Stimulated activated CD4-positive, alpha-beta T cell treated with anti-CD3 and anti-CD28 coated beads, Interleukin-4, amount 100 ng/mL, for 24 hours (primary cell): ENCODE measurements at regions not wholly inside any gene's neighbourhood (a gene's known extent, or its start where the extent isn't known, plus 50 kb on each side); places are given as distances from the start of the nearest gene placed in this dataset.
"Not testable (repeated sequence)": the region's sequence is repeated elsewhere in the genome, so short reads cannot be mapped to it uniquely, and the experiment has no call there.

Experiments
- DNase-seq: peaks from one replicate; pipeline ENCODE4 v3.0.0-alpha.2; 2020

- DNase-seq = no peak
Measured at GRCh38 chr1:163477276-163477830, 155.6 kb downstream of the NUF2 start.

GRCh38 chr1:163498391-163499330 lies 176.9 kb downstream of the NUF2 start:
- not testable (repeated sequence) for DNase-seq

- DNase-seq = no peak
Measured at GRCh38 chr1:163504331-163504978, 182.7 kb downstream of the NUF2 start.

- no peak for DNase-seq
Measured at GRCh38 chr1:163509114-163509513, 187.4 kb downstream of the NUF2 start.

- no peak for DNase-seq
Measured at GRCh38 chr1:163512349-163512989, 190.7 kb downstream of the NUF2 start.

GRCh38 chr1:163523375-163524029 lies 201.7 kb downstream of the NUF2 start:
- DNase-seq = no peak

GRCh38 chr1:163528710-163529348 lies 207.1 kb downstream of the NUF2 start:
- no peak for DNase-seq

- DNase-seq = no peak
Measured at GRCh38 chr1:163531345-163531744, 209.6 kb downstream of the NUF2 start.

GRCh38 chr1:163535401-163535800 lies 213.6 kb downstream of the NUF2 start:
- DNase-seq = no peak

GRCh38 chr1:163535807-163536206 lies 214.1 kb downstream of the NUF2 start:
- DNase-seq = no peak

- DNase-seq = no peak
Measured at GRCh38 chr1:163537809-163538208, 216.1 kb downstream of the NUF2 start.

GRCh38 chr1:163538667-163539066 lies 216.9 kb downstream of the NUF2 start:
- DNase-seq = no peak

GRCh38 chr1:163540727-163541126 lies 219.0 kb downstream of the NUF2 start:
- DNase-seq = no peak

- DNase-seq = no peak
Measured at GRCh38 chr1:163544441-163544840, 222.7 kb downstream of the NUF2 start.

- DNase-seq = no peak
Measured at GRCh38 chr1:163558162-163558561, 236.4 kb downstream of the NUF2 start.

GRCh38 chr1:163561580-163562295 lies 240.0 kb downstream of the NUF2 start:
- DNase-seq = no peak

GRCh38 chr1:163562355-163562754 lies 240.6 kb downstream of the NUF2 start:
- no peak for DNase-seq

- DNase-seq = no peak
Measured at GRCh38 chr1:163565166-163565565, 243.4 kb downstream of the NUF2 start.

GRCh38 chr1:163570071-163570470 lies 248.3 kb downstream of the NUF2 start:
- DNase-seq = no peak

GRCh38 chr1:163571950-163572349 lies 250.2 kb downstream of the NUF2 start:
- no peak for DNase-seq

- DNase-seq = no peak
Measured at GRCh38 chr1:163574119-163574518, 252.4 kb downstream of the NUF2 start.

GRCh38 chr1:163580926-163581325 lies 259.2 kb downstream of the NUF2 start:
- no peak for DNase-seq
